K562 (cell line): ENCODE measurements at regions not wholly inside any gene's neighbourhood (a gene's known extent, or its start where the extent isn't known, plus 50 kb on each side); places are given as distances from the start of the nearest gene placed in this dataset.

Experiments
- ATAC-seq: fragments of 200-7000 bp; cut with Tn5 transposase; 3 replicates; pipeline ENCODE4 v1.9.1; 2020; ENCODE audit warnings: moderate library complexity
- BruUV-seq: library from RNA; stranded (reverse); fragments of 400-500 nt; replicated peaks from 2 replicates; lab custom pipeline; 2021; lab: Mats Ljungman, UMichigan
- CTCF ChIA-PET: fragments of 300-600 bp; formaldehyde crosslinking; extraction: SDS; loops from one replicate; lab custom pipeline; 2021; ENCODE audit warnings: low intra/inter-chr PET ratio; lab: Yijun Ruan, JAX
- POLR2A ChIA-PET: fragments of 300-600, 350-650 bp; sonication (Branson Sonifier 250); formaldehyde crosslinking; extraction: SDS; loops from one replicate; lab custom pipeline; 2021; ENCODE audit warnings: antibody characterized with exemption, inconsistent platforms; lab: Yijun Ruan, JAX
- DNase-seq, 4 experiments: peaks; one replicate each; pipeline versions ENCODE4 v3.0.0 to v3.0.0-alpha.2; 2011 to 2018; ENCODE audit warnings: low spot score in 3 of 4, mixed read lengths in 3 of 4; ENCODE audit errors: extremely low read depth in 1 of 4
- FAIRE-seq: peaks from 2 replicates; lab custom pipeline; 2011; peaks lifted over from hg19 to GRCh38; lab: Jason Lieb, UNC
- H2AFZ ChIP-seq: 2 replicates; pipeline ENCODE4 v1.6.0; 2011; ENCODE audit warnings: low read depth, low read length, control low read depth, inconsistent platforms
- H3K27ac ChIP-seq: fragments of 200-600 bp; 3 replicates; pipeline ENCODE4 v1.8.0; 2011; ENCODE audit warnings: low read depth, mild to moderate bottlenecking, control low read depth, inconsistent platforms, low read length, moderate library complexity, mixed read lengths; ENCODE audit errors: extremely low read depth
- H3K27me3 ChIP-seq, 2 experiments: fragments of 300-600 bp in 1 of 2; 2 replicates in 1 of 2; 3 replicates in 1 of 2; pipeline versions ENCODE4 v1.6.0 to v1.8.0; 2011; ENCODE audit warnings: inconsistent platforms in 2 of 2, low read length in 2 of 2, mild to moderate bottlenecking in 1 of 2, mixed read lengths in 1 of 2, moderate library complexity in 1 of 2; ENCODE audit not compliant: control insufficient read depth in 2 of 2, insufficient read depth in 2 of 2
- H3K36me3 ChIP-seq: fragments of 300-600 bp; 3 replicates; pipeline ENCODE4 v1.8.0; 2011; ENCODE audit warnings: mild to moderate bottlenecking, low read length, inconsistent platforms; ENCODE audit not compliant: control insufficient read depth, insufficient read depth
- H3K4me1 ChIP-seq, 2 experiments: fragments of 200-600 bp in 1 of 2; replicated peaks in 1 of 2; 2 replicates in 1 of 2; 3 replicates in 1 of 2; pipeline versions ENCODE4 v1.5.1 to v1.8.0; 2011; ENCODE audit warnings: inconsistent platforms in 2 of 2, low read length in 2 of 2, mild to moderate bottlenecking in 1 of 2, mixed read lengths in 1 of 2, moderate library complexity in 1 of 2; ENCODE audit not compliant: control insufficient read depth in 2 of 2, insufficient read depth in 2 of 2
- H3K4me2 ChIP-seq: 2 replicates; pipeline ENCODE4 v1.6.1; 2011; ENCODE audit warnings: low read length, control low read depth, inconsistent platforms, mixed read lengths; ENCODE audit not compliant: insufficient read depth
- H3K4me3 ChIP-seq: fragments of 200-600 bp; sonication (generic), shearing (Covaris generic); 2 replicates; pipeline ENCODE4 v1.5.1; 2016; ENCODE audit warnings: control low read depth, inconsistent platforms
- H3K79me2 ChIP-seq: fragments of 200-600 bp; 3 replicates; pipeline ENCODE4 v1.8.0; 2011; ENCODE audit warnings: low read length, inconsistent platforms; ENCODE audit not compliant: control insufficient read depth, insufficient read depth
- H3K9ac ChIP-seq, 2 experiments: 2 replicates each; pipeline versions ENCODE4 v1.6.0 to v1.6.1; 2011; ENCODE audit warnings: low read depth in 2 of 2, low read length in 2 of 2, control low read depth in 1 of 2, inconsistent platforms in 1 of 2, mild to moderate bottlenecking in 1 of 2, mixed read lengths in 1 of 2; ENCODE audit not compliant: insufficient read depth in 1 of 2
- H3K9me1 ChIP-seq: one replicate; pipeline ENCODE4 v1.6.0; 2011; ENCODE audit warnings: inconsistent platforms, mild to moderate bottlenecking, low read length, moderate library complexity; ENCODE audit not compliant: control insufficient read depth, insufficient read depth
- H3K9me3 ChIP-seq: replicated peaks from 2 replicates; pipeline ENCODE4 v1.5.1; 2011; ENCODE audit warnings: low read depth, low read length, inconsistent platforms; ENCODE audit not compliant: control insufficient read depth, insufficient read depth
- H4K20me1 ChIP-seq: replicated peaks from 2 replicates; pipeline ENCODE4 v1.6.1; 2011; ENCODE audit warnings: low read length, inconsistent platforms, mixed read lengths; ENCODE audit not compliant: control insufficient read depth, insufficient read depth
- BRF1 ChIP-seq: IDR thresholded peaks from 3 replicates; pipeline ENCODE4 v1.6.1; 2011; ENCODE audit warnings: borderline replicate concordance, mild to moderate bottlenecking; ENCODE audit not compliant: insufficient read length; ENCODE audit errors: extremely low read depth
- GATAD2A ChIP-seq: fragments of 450-650 bp; IDR thresholded peaks from 2 replicates; pipeline ENCODE4 v1.6.1; 2017
- IRF2 ChIP-seq: sonication (generic); formaldehyde crosslinking; IDR thresholded peaks from 2 replicates; pipeline ENCODE4 v1.8.1; 2022; ENCODE audit warnings: mild to moderate bottlenecking, missing genetic modification reagents
- KLF10 ChIP-seq: fragments of 250-450 bp; sonication (Bioruptor Pico); IDR thresholded peaks from 2 replicates; pipeline ENCODE4 v1.6.1; 2021; ENCODE audit warnings: matching md5 sums
- MCM5 ChIP-seq: fragments of 450-650 bp; IDR thresholded peaks from 2 replicates; pipeline ENCODE4 v1.6.1; 2016; ENCODE audit warnings: low read depth
- MEF2D ChIP-seq: conservative IDR thresholded peaks from 2 replicates; pipeline ENCODE4 v1.6.1; 2016; ENCODE audit warnings: low read depth, missing genetic modification characterization, missing compliant biosample characterization
- MEIS2 ChIP-seq: fragments of 450-650 bp; IDR thresholded peaks from 2 replicates; pipeline ENCODE4 v1.6.1; 2014; ENCODE audit warnings: mild to moderate bottlenecking; ENCODE audit not compliant: partially characterized antibody
- OTX1 ChIP-seq: fragments of 450-650 bp; formaldehyde crosslinking; IDR thresholded peaks from 2 replicates; pipeline ENCODE4 v1.4.0; 2022; ENCODE audit warnings: mild to moderate bottlenecking
- RBM15 ChIP-seq: fragments of 200-400 bp; formaldehyde crosslinking; IDR thresholded peaks from 2 replicates; pipeline ENCODE4 v1.6.1; 2018; ENCODE audit warnings: mild to moderate bottlenecking, low read length, moderate library complexity; ENCODE audit not compliant: insufficient read depth
- SMAD4 ChIP-seq: fragments of 250-450 bp; sonication (Bioruptor Pico); conservative IDR thresholded peaks from 2 replicates; pipeline ENCODE4 v1.8.0; 2021; ENCODE audit warnings: inconsistent platforms, mild to moderate bottlenecking, moderate library complexity
- SRF ChIP-seq, 2 experiments: fragments of 250-450, 450-650 bp in 1 of 2; sonication (Bioruptor Pico) in 1 of 2; sonication (generic) in 1 of 2; formaldehyde crosslinking; IDR thresholded peaks; 2 replicates each; pipeline versions ENCODE4 v1.5.0 to v1.5.1; 2020 to 2022; ENCODE audit warnings: mild to moderate bottlenecking in 1 of 2, missing genetic modification reagents in 1 of 2
- ZFP30 ChIP-seq: fragments of 250-450 bp; sonication (Bioruptor Pico); IDR thresholded peaks from 2 replicates; pipeline ENCODE4 v1.8.0; 2022; ENCODE audit warnings: moderate library complexity, mild to moderate bottlenecking, inconsistent platforms, borderline replicate concordance
- ZNF589 ChIP-seq: fragments of 200-800 bp; sonication (Bioruptor generic); IDR thresholded peaks from 2 replicates; pipeline ENCODE4 v1.6.1; 2016; ENCODE audit warnings: low read depth, missing genetic modification characterization, missing compliant biosample characterization
- ZNF77 ChIP-seq: fragments of 250-450 bp; sonication (Bioruptor Pico); IDR thresholded peaks from 2 replicates; pipeline ENCODE4 v1.5.0; 2020
- WGBS: fragments of 100-300 bp; shearing (Covaris generic); methylation state at CpG from one replicate; pipeline ENCODE4 v1.1.6; 2016; ENCODE audit warnings: low coverage, mixed read lengths; ENCODE audit not compliant: insufficient coverage; ENCODE audit errors: missing lambda C conversion rate; 5-methylcytosine and 5-hydroxymethylcytosine counted together
- in situ Hi-C: fragments of 300-500 bp; cut with MboI; formaldehyde crosslinking; loops from 4 replicates; pipeline ENCODE4 v1.15.0; 2018; ENCODE audit warnings: inconsistent platforms, mixed read lengths
- intact Hi-C: fragments of 100-400 bp; cut with micrococcal nuclease; formaldehyde crosslinking; loops from 2 replicates; pipeline ENCODE4 v1.14.2; 2022
- TF ChIP-seq, protein P1 (sequence below): fragments of 450-650 bp; IDR thresholded peaks from 2 replicates; pipeline ENCODE4 v1.6.1; 2017; ENCODE audit warnings: antibody characterized with exemption
- TF ChIP-seq, protein P2 (sequence below): fragments of 150-350 bp; IDR thresholded peaks from 2 replicates; pipeline ENCODE4 v1.6.1; 2014; ENCODE audit warnings: low read depth, mild to moderate bottlenecking, low read length, borderline replicate concordance
- TF ChIP-seq, protein P3 (sequence below): sonication (generic); formaldehyde crosslinking; IDR thresholded peaks from 2 replicates; pipeline ENCODE4 v1.9.0; 2022; ENCODE audit warnings: mild to moderate bottlenecking, missing genetic modification reagents
- TF ChIP-seq, protein P4 (sequence below): sonication (generic); formaldehyde crosslinking; IDR thresholded peaks from 2 replicates; pipeline ENCODE4 v1.8.1; 2023; ENCODE audit warnings: mild to moderate bottlenecking, missing genetic modification reagents, moderate library complexity

DNA sequence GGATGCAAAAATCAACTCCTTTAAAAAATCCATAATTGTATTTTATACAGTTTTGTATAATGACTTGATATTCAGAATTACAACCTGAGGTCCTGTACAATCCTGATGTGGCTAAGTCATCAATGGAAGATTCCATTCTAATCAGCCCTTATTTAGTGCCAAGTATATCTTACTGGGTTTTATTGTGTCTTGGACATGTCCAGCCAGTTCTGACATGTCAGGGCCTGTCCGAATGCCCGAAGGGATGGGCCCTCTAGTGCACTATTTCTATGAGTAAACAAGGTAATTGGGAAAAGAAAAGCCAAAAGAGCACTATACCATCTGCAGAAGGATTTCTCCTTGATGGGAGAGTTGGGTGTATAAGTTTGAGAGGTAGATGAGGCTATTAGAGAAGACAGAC is 412.9 kb downstream of the METTL15 start:
- no peaks in the 10 kb centered on the region for H3K9me3 ChIP-seq
- ATAC-seq (no peak), FAIRE-seq (no peak), DNase-seq (no peak)
- H3K27ac ChIP-seq, result no peak overlapping the region
- H3K27me3 ChIP-seq, result no peaks in the 10 kb centered on the region
- no peaks in the 10 kb centered on the region for H3K79me2 ChIP-seq
- no peaks in the 10 kb centered on the region for H3K36me3 ChIP-seq
- no peak overlapping the region for H3K4me2 ChIP-seq
- CTCF ChIA-PET, result no interaction called here
- no peaks in the 10 kb centered on the region for H3K4me1 ChIP-seq
- no peaks in the 10 kb centered on the region for H4K20me1 ChIP-seq
- no peaks in the 10 kb centered on the region for H3K9me1 ChIP-seq
- intact Hi-C loops (no loop called here), in situ Hi-C loops (no loop called here)
- no peak overlapping the region for H3K9ac ChIP-seq
- POLR2A ChIA-PET, result no interaction called here
- no TSS peak for BruUV-seq
- H2AFZ ChIP-seq, result no peak overlapping the region
- 4% methylated on average over 2 of the region's 2 CpGs for WGBS
- H3K4me3 ChIP-seq, result no peak overlapping the region
- TF ChIP-seq BRF1, result no peak
- no peak for TF ChIP-seq GATAD2A
- TF ChIP-seq SMAD4 (CRISPR knock-in tag), result no peak
- no peak for TF ChIP-seq KLF10 (CRISPR knock-in tag)
- TF ChIP-seq, protein P1, sequence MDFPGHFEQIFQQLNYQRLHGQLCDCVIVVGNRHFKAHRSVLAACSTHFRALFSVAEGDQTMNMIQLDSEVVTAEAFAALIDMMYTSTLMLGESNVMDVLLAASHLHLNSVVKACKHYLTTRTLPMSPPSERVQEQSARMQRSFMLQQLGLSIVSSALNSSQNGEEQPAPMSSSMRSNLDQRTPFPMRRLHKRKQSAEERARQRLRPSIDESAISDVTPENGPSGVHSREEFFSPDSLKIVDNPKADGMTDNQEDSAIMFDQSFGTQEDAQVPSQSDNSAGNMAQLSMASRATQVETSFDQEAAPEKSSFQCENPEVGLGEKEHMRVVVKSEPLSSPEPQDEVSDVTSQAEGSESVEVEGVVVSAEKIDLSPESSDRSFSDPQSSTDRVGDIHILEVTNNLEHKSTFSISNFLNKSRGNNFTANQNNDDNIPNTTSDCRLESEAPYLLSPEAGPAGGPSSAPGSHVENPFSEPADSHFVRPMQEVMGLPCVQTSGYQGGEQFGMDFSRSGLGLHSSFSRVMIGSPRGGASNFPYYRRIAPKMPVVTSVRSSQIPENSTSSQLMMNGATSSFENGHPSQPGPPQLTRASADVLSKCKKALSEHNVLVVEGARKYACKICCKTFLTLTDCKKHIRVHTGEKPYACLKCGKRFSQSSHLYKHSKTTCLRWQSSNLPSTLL, result no peak
- TF ChIP-seq, protein P2, sequence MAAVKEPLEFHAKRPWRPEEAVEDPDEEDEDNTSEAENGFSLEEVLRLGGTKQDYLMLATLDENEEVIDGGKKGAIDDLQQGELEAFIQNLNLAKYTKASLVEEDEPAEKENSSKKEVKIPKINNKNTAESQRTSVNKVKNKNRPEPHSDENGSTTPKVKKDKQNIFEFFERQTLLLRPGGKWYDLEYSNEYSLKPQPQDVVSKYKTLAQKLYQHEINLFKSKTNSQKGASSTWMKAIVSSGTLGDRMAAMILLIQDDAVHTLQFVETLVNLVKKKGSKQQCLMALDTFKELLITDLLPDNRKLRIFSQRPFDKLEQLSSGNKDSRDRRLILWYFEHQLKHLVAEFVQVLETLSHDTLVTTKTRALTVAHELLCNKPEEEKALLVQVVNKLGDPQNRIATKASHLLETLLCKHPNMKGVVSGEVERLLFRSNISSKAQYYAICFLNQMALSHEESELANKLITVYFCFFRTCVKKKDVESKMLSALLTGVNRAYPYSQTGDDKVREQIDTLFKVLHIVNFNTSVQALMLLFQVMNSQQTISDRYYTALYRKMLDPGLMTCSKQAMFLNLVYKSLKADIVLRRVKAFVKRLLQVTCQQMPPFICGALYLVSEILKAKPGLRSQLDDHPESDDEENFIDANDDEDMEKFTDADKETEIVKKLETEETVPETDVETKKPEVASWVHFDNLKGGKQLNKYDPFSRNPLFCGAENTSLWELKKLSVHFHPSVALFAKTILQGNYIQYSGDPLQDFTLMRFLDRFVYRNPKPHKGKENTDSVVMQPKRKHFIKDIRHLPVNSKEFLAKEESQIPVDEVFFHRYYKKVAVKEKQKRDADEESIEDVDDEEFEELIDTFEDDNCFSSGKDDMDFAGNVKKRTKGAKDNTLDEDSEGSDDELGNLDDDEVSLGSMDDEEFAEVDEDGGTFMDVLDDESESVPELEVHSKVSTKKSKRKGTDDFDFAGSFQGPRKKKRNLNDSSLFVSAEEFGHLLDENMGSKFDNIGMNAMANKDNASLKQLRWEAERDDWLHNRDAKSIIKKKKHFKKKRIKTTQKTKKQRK, result no peak
- TF ChIP-seq ZNF589, result no peak
- TF ChIP-seq OTX1 (CRISPR knock-in tag), result no peak
- no peak for TF ChIP-seq ZFP30
- TF ChIP-seq SRF (CRISPR knock-in tag; IDR thresholded peaks at IDR 0.05), result no peak
- TF ChIP-seq MEF2D, result no peak
- TF ChIP-seq, protein P3, sequence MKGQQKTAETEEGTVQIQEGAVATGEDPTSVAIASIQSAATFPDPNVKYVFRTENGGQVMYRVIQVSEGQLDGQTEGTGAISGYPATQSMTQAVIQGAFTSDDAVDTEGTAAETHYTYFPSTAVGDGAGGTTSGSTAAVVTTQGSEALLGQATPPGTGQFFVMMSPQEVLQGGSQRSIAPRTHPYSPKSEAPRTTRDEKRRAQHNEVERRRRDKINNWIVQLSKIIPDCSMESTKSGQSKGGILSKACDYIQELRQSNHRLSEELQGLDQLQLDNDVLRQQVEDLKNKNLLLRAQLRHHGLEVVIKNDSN (CRISPR knock-in tag), result no peak
- TF ChIP-seq, protein P4, sequence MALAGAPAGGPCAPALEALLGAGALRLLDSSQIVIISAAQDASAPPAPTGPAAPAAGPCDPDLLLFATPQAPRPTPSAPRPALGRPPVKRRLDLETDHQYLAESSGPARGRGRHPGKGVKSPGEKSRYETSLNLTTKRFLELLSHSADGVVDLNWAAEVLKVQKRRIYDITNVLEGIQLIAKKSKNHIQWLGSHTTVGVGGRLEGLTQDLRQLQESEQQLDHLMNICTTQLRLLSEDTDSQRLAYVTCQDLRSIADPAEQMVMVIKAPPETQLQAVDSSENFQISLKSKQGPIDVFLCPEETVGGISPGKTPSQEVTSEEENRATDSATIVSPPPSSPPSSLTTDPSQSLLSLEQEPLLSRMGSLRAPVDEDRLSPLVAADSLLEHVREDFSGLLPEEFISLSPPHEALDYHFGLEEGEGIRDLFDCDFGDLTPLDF (CRISPR knock-in tag), result no peak
- TF ChIP-seq MEIS2, result no peak
- no peak for TF ChIP-seq IRF2 (CRISPR knock-in tag)
- no peak for TF ChIP-seq ZNF77 (CRISPR knock-in tag)
- TF ChIP-seq MCM5, result no peak
- no peak for TF ChIP-seq RBM15
